K562 (cell line): ENCODE measurements at regions not wholly inside any gene's neighbourhood (a gene's known extent, or its start where the extent isn't known, plus 50 kb on each side); places are given as distances from the start of the nearest gene placed in this dataset.

Experiments
- ATAC-seq: fragments of 200-7000 bp; cut with Tn5 transposase; 3 replicates; pipeline ENCODE4 v1.9.1; 2020; ENCODE audit warnings: moderate library complexity
- BruUV-seq: library from RNA; stranded (reverse); fragments of 400-500 nt; replicated peaks from 2 replicates; lab custom pipeline; 2021; lab: Mats Ljungman, UMichigan
- CTCF ChIA-PET: fragments of 300-600 bp; formaldehyde crosslinking; extraction: SDS; loops from one replicate; lab custom pipeline; 2021; ENCODE audit warnings: low intra/inter-chr PET ratio; lab: Yijun Ruan, JAX
- POLR2A ChIA-PET: fragments of 300-600, 350-650 bp; sonication (Branson Sonifier 250); formaldehyde crosslinking; extraction: SDS; loops from one replicate; lab custom pipeline; 2021; ENCODE audit warnings: antibody characterized with exemption, inconsistent platforms; lab: Yijun Ruan, JAX
- DNase-seq, 4 experiments: peaks; one replicate each; pipeline versions ENCODE4 v3.0.0 to v3.0.0-alpha.2; 2011 to 2018; ENCODE audit warnings: low spot score in 3 of 4, mixed read lengths in 3 of 4; ENCODE audit errors: extremely low read depth in 1 of 4
- FAIRE-seq: peaks from 2 replicates; lab custom pipeline; 2011; peaks lifted over from hg19 to GRCh38; lab: Jason Lieb, UNC
- H2AFZ ChIP-seq: 2 replicates; pipeline ENCODE4 v1.6.0; 2011; ENCODE audit warnings: low read depth, low read length, control low read depth, inconsistent platforms
- H3K27ac ChIP-seq: fragments of 200-600 bp; 3 replicates; pipeline ENCODE4 v1.8.0; 2011; ENCODE audit warnings: low read depth, mild to moderate bottlenecking, control low read depth, inconsistent platforms, low read length, moderate library complexity, mixed read lengths; ENCODE audit errors: extremely low read depth
- H3K27me3 ChIP-seq, 2 experiments: fragments of 300-600 bp in 1 of 2; 2 replicates in 1 of 2; 3 replicates in 1 of 2; pipeline versions ENCODE4 v1.6.0 to v1.8.0; 2011; ENCODE audit warnings: inconsistent platforms in 2 of 2, low read length in 2 of 2, mild to moderate bottlenecking in 1 of 2, mixed read lengths in 1 of 2, moderate library complexity in 1 of 2; ENCODE audit not compliant: control insufficient read depth in 2 of 2, insufficient read depth in 2 of 2
- H3K36me3 ChIP-seq: fragments of 300-600 bp; 3 replicates; pipeline ENCODE4 v1.8.0; 2011; ENCODE audit warnings: mild to moderate bottlenecking, low read length, inconsistent platforms; ENCODE audit not compliant: control insufficient read depth, insufficient read depth
- H3K4me1 ChIP-seq, 2 experiments: fragments of 200-600 bp in 1 of 2; replicated peaks in 1 of 2; 2 replicates in 1 of 2; 3 replicates in 1 of 2; pipeline versions ENCODE4 v1.5.1 to v1.8.0; 2011; ENCODE audit warnings: inconsistent platforms in 2 of 2, low read length in 2 of 2, mild to moderate bottlenecking in 1 of 2, mixed read lengths in 1 of 2, moderate library complexity in 1 of 2; ENCODE audit not compliant: control insufficient read depth in 2 of 2, insufficient read depth in 2 of 2
- H3K4me2 ChIP-seq: 2 replicates; pipeline ENCODE4 v1.6.1; 2011; ENCODE audit warnings: low read length, control low read depth, inconsistent platforms, mixed read lengths; ENCODE audit not compliant: insufficient read depth
- H3K4me3 ChIP-seq: fragments of 200-600 bp; sonication (generic), shearing (Covaris generic); 2 replicates; pipeline ENCODE4 v1.5.1; 2016; ENCODE audit warnings: control low read depth, inconsistent platforms
- H3K79me2 ChIP-seq: fragments of 200-600 bp; 3 replicates; pipeline ENCODE4 v1.8.0; 2011; ENCODE audit warnings: low read length, inconsistent platforms; ENCODE audit not compliant: control insufficient read depth, insufficient read depth
- H3K9ac ChIP-seq, 2 experiments: 2 replicates each; pipeline versions ENCODE4 v1.6.0 to v1.6.1; 2011; ENCODE audit warnings: low read depth in 2 of 2, low read length in 2 of 2, control low read depth in 1 of 2, inconsistent platforms in 1 of 2, mild to moderate bottlenecking in 1 of 2, mixed read lengths in 1 of 2; ENCODE audit not compliant: insufficient read depth in 1 of 2
- H3K9me1 ChIP-seq: one replicate; pipeline ENCODE4 v1.6.0; 2011; ENCODE audit warnings: inconsistent platforms, mild to moderate bottlenecking, low read length, moderate library complexity; ENCODE audit not compliant: control insufficient read depth, insufficient read depth
- H3K9me3 ChIP-seq: replicated peaks from 2 replicates; pipeline ENCODE4 v1.5.1; 2011; ENCODE audit warnings: low read depth, low read length, inconsistent platforms; ENCODE audit not compliant: control insufficient read depth, insufficient read depth
- H4K20me1 ChIP-seq: replicated peaks from 2 replicates; pipeline ENCODE4 v1.6.1; 2011; ENCODE audit warnings: low read length, inconsistent platforms, mixed read lengths; ENCODE audit not compliant: control insufficient read depth, insufficient read depth
- CTBP1 ChIP-seq: fragments of 450-650 bp; IDR thresholded peaks from 2 replicates; pipeline ENCODE4 v1.6.1; 2016; ENCODE audit warnings: borderline replicate concordance
- HEY1 ChIP-seq: fragments of 250-450 bp; sonication (Bioruptor Pico); IDR thresholded peaks from 2 replicates; pipeline ENCODE4 v1.5.0; 2020; ENCODE audit warnings: mild to moderate bottlenecking, moderate library complexity, borderline replicate concordance
- MTA1 ChIP-seq: fragments of 450-650 bp; IDR thresholded peaks from 2 replicates; pipeline ENCODE4 v1.6.1; 2017; ENCODE audit warnings: borderline replicate concordance
- RCOR1 ChIP-seq, 2 experiments: IDR thresholded peaks; 2 replicates each; pipeline ENCODE4 v1.6.1; 2012; ENCODE audit warnings: low read depth in 2 of 2, low read length in 2 of 2, borderline replicate concordance in 1 of 2, improper control_type of control experiment in 1 of 2
- WGBS: fragments of 100-300 bp; shearing (Covaris generic); methylation state at CpG from one replicate; pipeline ENCODE4 v1.1.6; 2016; ENCODE audit warnings: low coverage, mixed read lengths; ENCODE audit not compliant: insufficient coverage; ENCODE audit errors: missing lambda C conversion rate; 5-methylcytosine and 5-hydroxymethylcytosine counted together
- in situ Hi-C: fragments of 300-500 bp; cut with MboI; formaldehyde crosslinking; loops from 4 replicates; pipeline ENCODE4 v1.15.0; 2018; ENCODE audit warnings: inconsistent platforms, mixed read lengths
- intact Hi-C: fragments of 100-400 bp; cut with micrococcal nuclease; formaldehyde crosslinking; loops from 2 replicates; pipeline ENCODE4 v1.14.2; 2022
- TF ChIP-seq, protein P1 (sequence below): sonication (generic); formaldehyde crosslinking; IDR thresholded peaks from 2 replicates; pipeline ENCODE4 v1.8.1; 2022; ENCODE audit warnings: missing genetic modification reagents
- TF ChIP-seq, protein P2 (sequence below): fragments of 450-650 bp; IDR thresholded peaks from 2 replicates; pipeline ENCODE4 v1.6.1; 2016; ENCODE audit warnings: borderline replicate concordance

DNA sequence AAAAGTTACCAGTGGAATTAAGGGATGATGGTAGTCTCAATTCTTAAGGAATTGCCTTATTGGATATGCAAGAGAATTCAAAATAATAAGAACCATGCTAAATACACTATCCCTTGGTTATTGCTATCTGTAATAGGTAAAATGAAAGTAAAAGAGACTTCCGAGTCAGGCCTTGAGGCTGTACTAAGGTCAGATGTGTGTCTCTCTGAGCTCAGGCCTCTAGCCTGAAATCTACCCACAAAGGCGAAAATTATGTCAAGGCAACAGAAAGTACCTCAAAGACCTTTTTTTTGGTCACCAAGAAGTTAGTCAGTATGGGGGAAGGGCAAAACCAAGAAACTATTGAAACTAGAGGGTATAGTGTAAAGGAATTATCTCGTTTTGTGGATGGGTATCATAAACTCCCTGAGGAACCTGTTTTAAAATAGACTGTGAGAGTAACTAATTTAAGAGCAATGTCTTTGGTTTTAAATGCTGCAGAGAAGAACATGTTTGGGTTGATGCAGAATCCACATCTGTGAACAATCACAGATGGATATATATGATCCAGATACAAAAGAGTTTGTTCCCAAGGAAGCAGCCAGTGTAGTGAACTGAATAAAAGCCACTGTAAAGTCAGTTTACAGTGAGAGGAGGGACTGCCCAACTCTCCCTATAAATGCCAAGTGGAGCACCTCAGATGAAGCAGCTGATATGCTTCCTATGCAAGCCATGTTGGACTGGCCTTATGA, 382.3 kb upstream of the SEMA6D start:
- Histone ChIP-seq H3K27me3 (no peaks in the 10 kb centered on the region), H4K20me1 (no peaks in the 10 kb centered on the region), H3K4me2 (no peak overlapping the region), H3K27ac (no peak overlapping the region), H3K4me3 (no peak overlapping the region), H3K9me1 (no peaks in the 10 kb centered on the region), H3K4me1 (no peaks in the 10 kb centered on the region), H3K9ac (no peak overlapping the region), H2AFZ (no peak overlapping the region), H3K79me2 (no peaks in the 10 kb centered on the region), H3K36me3 (no peaks in the 10 kb centered on the region), H3K9me3 (no peaks in the 10 kb centered on the region; the same call in 1 of the 2 replicates)
- WGBS: 0% methylated on average over 3 of the region's 3 CpGs
- no peak for FAIRE-seq
- POLR2A ChIA-PET: no interaction called here
- no peak for DNase-seq
- BruUV-seq: no TSS peak
- TF ChIP-seq HEY1 (CRISPR knock-in tag) (no peak), RCOR1 (IDR thresholded peaks at IDR 0.05; ENCODE audit: borderline replicate concordance in 1 of 2, low read depth in 2 of 2, low read length in 2 of 2) (no peak), MTA1 (no peak), CTBP1 (no peak)
- TF ChIP-seq, protein P1, sequence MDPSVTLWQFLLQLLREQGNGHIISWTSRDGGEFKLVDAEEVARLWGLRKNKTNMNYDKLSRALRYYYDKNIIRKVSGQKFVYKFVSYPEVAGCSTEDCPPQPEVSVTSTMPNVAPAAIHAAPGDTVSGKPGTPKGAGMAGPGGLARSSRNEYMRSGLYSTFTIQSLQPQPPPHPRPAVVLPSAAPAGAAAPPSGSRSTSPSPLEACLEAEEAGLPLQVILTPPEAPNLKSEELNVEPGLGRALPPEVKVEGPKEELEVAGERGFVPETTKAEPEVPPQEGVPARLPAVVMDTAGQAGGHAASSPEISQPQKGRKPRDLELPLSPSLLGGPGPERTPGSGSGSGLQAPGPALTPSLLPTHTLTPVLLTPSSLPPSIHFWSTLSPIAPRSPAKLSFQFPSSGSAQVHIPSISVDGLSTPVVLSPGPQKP (CRISPR knock-in tag): no peak
- TF ChIP-seq, protein P2, sequence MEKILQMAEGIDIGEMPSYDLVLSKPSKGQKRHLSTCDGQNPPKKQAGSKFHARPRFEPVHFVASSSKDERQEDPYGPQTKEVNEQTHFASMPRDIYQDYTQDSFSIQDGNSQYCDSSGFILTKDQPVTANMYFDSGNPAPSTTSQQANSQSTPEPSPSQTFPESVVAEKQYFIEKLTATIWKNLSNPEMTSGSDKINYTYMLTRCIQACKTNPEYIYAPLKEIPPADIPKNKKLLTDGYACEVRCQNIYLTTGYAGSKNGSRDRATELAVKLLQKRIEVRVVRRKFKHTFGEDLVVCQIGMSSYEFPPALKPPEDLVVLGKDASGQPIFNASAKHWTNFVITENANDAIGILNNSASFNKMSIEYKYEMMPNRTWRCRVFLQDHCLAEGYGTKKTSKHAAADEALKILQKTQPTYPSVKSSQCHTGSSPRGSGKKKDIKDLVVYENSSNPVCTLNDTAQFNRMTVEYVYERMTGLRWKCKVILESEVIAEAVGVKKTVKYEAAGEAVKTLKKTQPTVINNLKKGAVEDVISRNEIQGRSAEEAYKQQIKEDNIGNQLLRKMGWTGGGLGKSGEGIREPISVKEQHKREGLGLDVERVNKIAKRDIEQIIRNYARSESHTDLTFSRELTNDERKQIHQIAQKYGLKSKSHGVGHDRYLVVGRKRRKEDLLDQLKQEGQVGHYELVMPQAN: no peak
- intact Hi-C loops (no loop called here), in situ Hi-C loops (no loop called here)
- ATAC-seq: no peak
- CTCF ChIA-PET: no interaction called here
